Kidney epithelial cell (primary cell): ENCODE measurements at regions not wholly inside any gene's neighbourhood (a gene's known extent, or its start where the extent isn't known, plus 50 kb on each side); places are given as distances from the start of the nearest gene placed in this dataset.

ENCODE experiments used
- DNase-seq: peaks from one replicate; pipeline ENCODE4 v3.0.0-alpha.2; 2010; ENCODE audit warnings: low read depth
- H3K27me3 ChIP-seq: 2 replicates; pipeline ENCODE4 v1.6.0; 2011; ENCODE audit warnings: low read length; ENCODE audit not compliant: control insufficient read depth, insufficient read depth
- H3K36me3 ChIP-seq: 2 replicates; pipeline ENCODE4 v1.5.1; 2011; ENCODE audit warnings: low read length; ENCODE audit not compliant: control insufficient read depth, insufficient read depth
- H3K4me3 ChIP-seq: 2 replicates; pipeline ENCODE4 v1.5.1; 2011; ENCODE audit warnings: low read depth, mild to moderate bottlenecking, control low read depth, low read length
- CTCF ChIP-seq: IDR thresholded peaks from 2 replicates; pipeline ENCODE4 v1.5.1; 2011; ENCODE audit warnings: mild to moderate bottlenecking, moderate library complexity, low read length, control low read depth, inconsistent platforms; ENCODE audit not compliant: insufficient read depth, poor library complexity, severe bottlenecking

- Histone ChIP-seq H3K27me3 (no peaks in the 10 kb centered on the region), H3K4me3 (no peak overlapping the region), H3K36me3 (no peaks in the 10 kb centered on the region)
- no peak for DNase-seq
- TF ChIP-seq CTCF: no peak
These were observed 1219.6 kb downstream of the BRD1 start for GRCh38 chr22:48607901-48608662.

- no peak for TF ChIP-seq CTCF
- no peak for DNase-seq
- Histone ChIP-seq H3K4me3 (no peak overlapping the region), H3K36me3 (no peaks in the 10 kb centered on the region), H3K27me3 (no peaks in the 10 kb centered on the region)
These were observed 1220.9 kb downstream of the BRD1 start for GRCh38 chr22:48606684-48607307.

- no peak overlapping the region for H3K4me3 ChIP-seq
- TF ChIP-seq CTCF: no peak
- H3K36me3 ChIP-seq: no peaks in the 10 kb centered on the region
- DNase-seq: no peak
- H3K27me3 ChIP-seq: no peaks in the 10 kb centered on the region
These were observed 1221.7 kb downstream of the BRD1 start for GRCh38 chr22:48605856-48606481.

GRCh38 chr22:48605125-48605524 is 1222.5 kb downstream of the BRD1 start:
- Histone ChIP-seq H3K36me3 (no peaks in the 10 kb centered on the region), H3K27me3 (no peaks in the 10 kb centered on the region), H3K4me3 (no peak overlapping the region)
- DNase-seq: no peak
- no peak for TF ChIP-seq CTCF

- no peak for TF ChIP-seq CTCF
- no peak overlapping the region for H3K4me3 ChIP-seq
- no peak for DNase-seq
- no peaks in the 10 kb centered on the region for H3K27me3 ChIP-seq
- H3K36me3 ChIP-seq: no peaks in the 10 kb centered on the region
These were observed 1223.9 kb downstream of the BRD1 start for GRCh38 chr22:48603621-48604320.
